Body of pancreas (tissue), 4 donors: ENCODE measurements at regions not wholly inside any gene's neighbourhood (a gene's known extent, or its start where the extent isn't known, plus 50 kb on each side); places are given as distances from the start of the nearest gene placed in this dataset.

Experiments used
- CTCF ChIP-seq, 7 experiments: fragments of 450-650 bp in 4 of 7; fragments of 200-600 bp in 3 of 7; sonication (generic) in 3 of 7; IDR thresholded peaks; one replicate each; pipeline ENCODE4 v1.5.1; 2016 to 2019; ENCODE audit warnings: antibody characterized with exemption in 7 of 7
- POLR2A ChIP-seq, 3 donors: fragments of 450-650 bp; IDR thresholded peaks; one replicate each; pipeline ENCODE4 v1.6.1; 2016; ENCODE audit warnings: antibody characterized with exemption in 3 of 3, mild to moderate bottlenecking in 2 of 3

GRCh38 chr10:78261291-78261690, 227.6 kb downstream of the RPS24 start:
- TF ChIP-seq CTCF (IDR thresholded peaks at IDR 0.05) (no peak), POLR2A (IDR thresholded peaks at IDR 0.05) (no peak)
